GM18511 (cell line): ENCODE measurements at regions not wholly inside any gene's neighbourhood (a gene's known extent, or its start where the extent isn't known, plus 50 kb on each side); places are given as distances from the start of the nearest gene placed in this dataset.
"Not testable (repeated sequence)": the region's sequence is repeated elsewhere in the genome, so short reads cannot be mapped to it uniquely, and the experiment has no call there.

Source experiments
- ATAC-seq: cut with Tn5 transposase; IDR thresholded peaks from one replicate; pipeline ENCODE4 v1.9.1; 2021; ENCODE audit warnings: mild to moderate bottlenecking, moderate library complexity; ENCODE audit not compliant: unreplicated experiment

GRCh38 chr2:7861910-7862702 lies 819.8 kb upstream of the ID2 start:
- ATAC-seq: no peak

- ATAC-seq: no peak
Observed at GRCh38 chr2:7866104-7866503, 815.8 kb upstream of the ID2 start.

DNA sequence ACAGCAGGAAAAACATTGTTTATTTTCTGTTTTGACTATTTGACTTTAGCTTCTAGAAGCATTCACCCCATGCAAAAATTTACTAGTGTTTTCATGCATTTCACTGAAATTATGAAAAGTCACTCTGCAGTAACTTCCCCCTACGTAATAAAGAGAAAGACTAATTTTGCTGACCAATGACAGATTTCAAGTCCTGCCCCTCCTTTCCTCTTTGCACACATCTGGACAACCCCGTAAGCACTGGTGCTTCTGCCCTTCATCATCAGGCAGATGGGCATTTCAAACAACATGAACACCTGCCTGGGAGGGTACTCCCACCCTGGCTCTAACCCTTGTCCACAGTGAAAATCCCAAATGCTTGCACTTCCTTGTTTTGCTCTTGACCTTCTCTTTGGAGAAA lies 815.0 kb upstream of the ID2 start:
- ATAC-seq: no peak

GRCh38 chr2:7867867-7868266 lies 814.0 kb upstream of the ID2 start:
- ATAC-seq: no peak

- ATAC-seq: no peak
Observed at GRCh38 chr2:7868836-7869235, 813.0 kb upstream of the ID2 start.

DNA sequence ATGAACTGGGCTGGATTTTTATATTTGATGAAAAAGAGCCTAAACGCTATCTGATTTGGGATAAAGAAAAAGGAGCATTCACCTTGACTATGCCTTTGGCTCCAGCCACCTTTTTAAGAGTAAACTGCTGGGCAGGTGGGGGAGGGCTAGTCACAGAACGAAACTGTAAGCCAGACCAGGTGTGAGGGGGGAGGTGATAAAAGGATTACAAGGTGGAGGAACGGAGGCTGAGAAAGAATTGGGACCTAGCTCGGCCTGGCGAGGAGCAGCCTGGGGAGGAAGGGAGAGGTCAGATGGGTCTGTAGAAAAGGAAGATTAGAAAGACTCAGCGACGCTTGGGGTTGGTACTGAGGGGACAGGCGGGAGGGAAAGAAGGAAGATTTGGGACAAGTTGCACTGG lies 805.4 kb upstream of the ID2 start:
- ATAC-seq: not testable (repeated sequence)

- not testable (repeated sequence) for ATAC-seq
Observed at GRCh38 chr2:7878266-7878665, 803.6 kb upstream of the ID2 start.

DNA sequence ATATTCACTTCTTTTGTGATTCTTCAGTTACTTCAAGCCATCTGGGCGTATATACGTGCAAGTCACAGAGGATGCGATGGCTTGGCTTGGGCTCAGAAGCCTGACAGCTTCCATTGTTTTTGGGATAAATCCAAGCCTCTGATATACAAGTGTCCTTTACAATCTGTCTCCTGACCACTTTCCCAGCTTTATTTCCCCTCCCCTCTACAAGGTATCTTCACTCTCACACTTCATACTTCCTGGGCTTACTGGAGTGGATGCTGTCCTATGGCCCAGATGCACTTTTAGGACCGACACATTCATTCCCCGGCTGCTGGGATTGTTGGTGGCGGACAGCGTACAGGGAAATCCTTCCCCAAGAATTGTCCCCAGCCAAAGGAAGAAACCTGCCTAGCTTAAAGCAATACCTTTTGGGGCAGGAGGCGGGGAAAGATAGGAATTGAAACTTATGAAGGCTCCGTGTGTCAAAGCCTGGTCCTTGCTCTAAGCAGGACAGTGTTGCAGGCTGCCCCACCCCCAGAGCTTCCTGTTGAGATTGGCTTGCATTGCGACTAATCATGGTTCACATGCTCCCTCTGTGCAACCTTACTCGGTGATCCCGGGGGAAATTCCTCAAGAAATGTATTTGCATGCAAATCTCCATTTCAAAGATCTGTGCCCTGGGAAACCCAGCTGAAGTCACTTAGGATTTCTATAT lies 802.9 kb upstream of the ID2 start:
- ATAC-seq: no peak

GRCh38 chr2:7879483-7879835 lies 802.4 kb upstream of the ID2 start:
- no peak for ATAC-seq

DNA sequence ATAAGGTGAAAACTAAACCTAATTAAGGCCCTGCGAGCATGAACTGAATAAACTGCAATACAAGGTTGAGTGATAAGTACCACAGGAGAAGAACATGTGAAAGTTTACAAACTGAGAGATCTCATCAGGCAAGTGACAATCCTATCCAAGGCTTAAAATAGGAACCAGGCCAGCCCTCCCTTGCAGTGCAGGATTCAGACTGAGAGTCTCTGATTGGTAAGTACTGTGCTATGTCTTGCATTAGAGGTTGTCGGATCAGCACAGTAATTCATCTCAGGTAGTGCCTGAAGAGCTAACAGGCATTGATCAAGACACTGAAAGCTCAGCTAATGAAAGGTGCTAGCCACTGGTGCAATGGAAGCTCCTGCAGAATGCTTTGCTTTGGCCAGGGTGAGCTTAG lies 801.7 kb upstream of the ID2 start:
- ATAC-seq: no peak

GRCh38 chr2:7880566-7880965 lies 801.3 kb upstream of the ID2 start:
- ATAC-seq: no peak

DNA sequence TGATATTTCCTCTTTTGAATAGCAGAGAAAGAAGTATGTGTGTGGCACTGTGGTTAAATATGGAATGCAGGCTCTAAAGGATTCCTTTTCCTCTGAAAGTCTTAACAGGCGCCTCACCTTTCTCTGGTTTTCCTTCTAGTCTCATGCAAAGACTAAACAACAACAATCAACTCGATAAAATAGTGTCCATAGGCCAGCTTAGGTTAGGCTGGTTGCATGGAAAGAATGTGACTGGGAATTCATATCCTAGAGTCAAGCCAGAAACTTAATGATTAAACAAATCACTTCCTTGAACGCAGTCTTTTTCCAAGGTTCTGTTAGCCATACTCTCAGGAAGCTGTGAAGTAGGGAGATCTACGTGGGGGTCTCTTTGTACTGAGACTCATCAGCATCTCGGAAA lies 800.8 kb upstream of the ID2 start:
- ATAC-seq: no peak

GRCh38 chr2:7881466-7881865 lies 800.4 kb upstream of the ID2 start:
- no peak for ATAC-seq

GRCh38 chr2:7882296-7882695 lies 799.6 kb upstream of the ID2 start:
- no peak for ATAC-seq

GRCh38 chr2:7884338-7884737 lies 797.5 kb upstream of the ID2 start:
- ATAC-seq: no peak

- no peak for ATAC-seq
Observed at GRCh38 chr2:7886666-7887065, 795.2 kb upstream of the ID2 start.

- ATAC-seq: no peak
Observed at GRCh38 chr2:7887441-7887840, 794.4 kb upstream of the ID2 start.

DNA sequence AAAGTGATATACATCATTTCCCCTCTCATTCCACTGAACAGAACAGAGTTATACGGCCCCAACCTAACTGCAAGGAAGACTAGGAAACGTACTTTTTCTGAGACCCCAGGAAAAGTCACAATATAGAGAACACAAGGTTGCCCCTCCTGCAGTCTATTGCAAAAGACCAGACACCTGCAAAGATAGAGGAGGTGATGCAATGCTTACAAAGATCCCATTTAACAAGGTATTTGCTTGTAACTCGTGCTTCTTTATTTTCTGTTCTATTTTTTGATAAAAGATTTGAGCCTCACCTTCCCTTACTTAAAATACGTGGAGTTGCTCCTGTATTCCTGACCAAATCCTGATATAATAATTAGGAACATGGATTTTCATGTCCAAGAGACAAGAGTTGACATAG lies 793.0 kb upstream of the ID2 start:
- ATAC-seq: no peak

GRCh38 chr2:7891312-7891711 lies 790.5 kb upstream of the ID2 start:
- ATAC-seq: no peak

DNA sequence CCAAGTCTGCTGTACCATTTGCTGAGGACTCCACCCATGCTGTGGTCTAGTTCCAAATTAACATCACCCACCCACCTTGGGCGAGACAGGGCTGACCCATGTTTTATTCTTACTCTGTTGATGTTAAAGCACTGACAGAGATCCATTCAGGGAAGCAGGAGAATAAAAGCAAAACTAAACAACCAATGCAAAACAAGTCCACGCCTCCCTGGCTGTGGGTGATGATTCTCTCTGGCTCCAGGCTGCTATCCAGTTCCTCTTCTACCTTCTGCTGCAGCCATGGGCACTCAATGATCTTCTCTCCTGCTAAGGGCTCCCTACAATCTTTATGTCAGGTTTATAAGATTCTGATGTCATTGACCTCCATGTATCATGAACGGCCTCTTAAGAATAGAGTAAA lies 786.6 kb upstream of the ID2 start:
- no peak for ATAC-seq

GRCh38 chr2:7896940-7897487 lies 784.8 kb upstream of the ID2 start:
- no peak for ATAC-seq

DNA sequence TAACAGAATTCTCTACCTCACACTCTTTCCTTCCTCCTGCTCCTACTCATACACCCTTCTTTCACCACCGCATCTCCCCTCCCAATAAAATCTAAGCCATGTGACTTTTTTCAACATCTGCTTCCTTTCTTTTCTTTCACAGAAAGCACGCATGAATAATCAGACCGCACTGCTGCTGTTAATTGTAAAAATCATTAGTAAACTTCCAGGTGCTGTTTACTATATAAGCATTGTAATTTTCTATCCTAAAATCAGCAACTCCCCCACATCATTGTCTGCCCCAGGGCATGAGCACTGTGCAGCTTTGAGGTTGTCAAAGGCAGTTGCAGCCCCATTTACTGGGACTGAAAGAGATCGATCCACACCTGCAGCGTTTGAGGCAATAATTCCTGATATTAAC lies 782.6 kb upstream of the ID2 start:
- ATAC-seq: no peak
